Hippocampal formation (tissue), 2 donors: ENCODE measurements at regions not wholly inside any gene's neighbourhood (a gene's known extent, or its start where the extent isn't known, plus 50 kb on each side); places are given as distances from the start of the nearest gene placed in this dataset.

Source experiments
- DNase-seq, 2 donors: peaks; one replicate each; lab custom pipeline; 2025; lab: John Stamatoyannopoulos, UW

DNA sequence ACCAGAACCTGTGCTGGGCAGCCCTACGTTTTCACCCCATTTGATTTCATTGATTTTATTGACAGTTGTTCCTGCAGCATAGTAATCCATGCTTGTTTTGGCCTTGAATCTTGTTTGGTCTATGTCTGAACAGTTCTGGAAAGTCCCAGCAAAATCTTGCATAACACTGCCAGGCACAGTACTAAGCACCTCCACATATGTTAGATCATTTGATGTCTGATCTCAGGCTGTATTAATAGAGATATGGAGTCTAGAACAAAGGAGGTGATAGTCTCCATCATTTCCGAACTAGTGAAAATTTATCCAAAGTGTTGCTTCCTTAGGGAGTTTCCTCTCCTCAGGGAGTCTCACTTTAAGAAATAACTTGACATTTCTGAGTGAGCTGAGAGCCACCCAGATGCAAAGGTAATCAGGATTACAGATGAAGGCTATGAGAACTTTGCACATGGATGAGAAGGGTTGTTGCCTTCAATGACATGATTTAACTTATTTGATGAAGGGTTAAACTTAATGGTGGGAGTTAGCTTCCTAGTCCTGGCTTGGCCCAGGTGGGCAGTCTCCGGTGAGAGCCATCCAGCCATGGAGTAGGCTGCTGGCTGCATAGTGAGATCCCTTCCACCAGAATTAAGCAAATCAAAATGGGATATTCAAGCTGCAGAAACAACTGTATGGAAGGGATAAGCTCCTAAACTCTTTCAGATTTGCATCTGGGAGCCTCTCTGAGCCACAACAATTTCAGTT, 173.8 kb upstream of the MVB12B start:
- no peak for DNase-seq

DNA sequence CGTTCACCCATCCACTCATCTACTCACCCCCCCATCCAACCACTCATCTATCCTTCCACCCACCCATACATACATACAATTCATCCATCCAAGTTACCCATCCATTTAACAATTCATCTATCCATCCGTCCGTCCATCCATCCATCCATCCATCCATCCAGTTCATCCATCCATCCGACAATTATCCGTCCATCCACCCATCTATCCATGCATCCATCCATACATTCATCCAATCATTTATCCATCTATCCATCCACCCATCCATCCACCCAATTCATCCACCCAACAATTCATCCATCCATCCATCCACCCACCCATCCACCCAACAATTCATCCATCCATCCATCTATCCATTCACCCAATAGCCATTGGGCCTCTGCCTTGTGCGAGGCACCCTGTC, 173.2 kb upstream of the MVB12B start:
- no peak for DNase-seq

DNA sequence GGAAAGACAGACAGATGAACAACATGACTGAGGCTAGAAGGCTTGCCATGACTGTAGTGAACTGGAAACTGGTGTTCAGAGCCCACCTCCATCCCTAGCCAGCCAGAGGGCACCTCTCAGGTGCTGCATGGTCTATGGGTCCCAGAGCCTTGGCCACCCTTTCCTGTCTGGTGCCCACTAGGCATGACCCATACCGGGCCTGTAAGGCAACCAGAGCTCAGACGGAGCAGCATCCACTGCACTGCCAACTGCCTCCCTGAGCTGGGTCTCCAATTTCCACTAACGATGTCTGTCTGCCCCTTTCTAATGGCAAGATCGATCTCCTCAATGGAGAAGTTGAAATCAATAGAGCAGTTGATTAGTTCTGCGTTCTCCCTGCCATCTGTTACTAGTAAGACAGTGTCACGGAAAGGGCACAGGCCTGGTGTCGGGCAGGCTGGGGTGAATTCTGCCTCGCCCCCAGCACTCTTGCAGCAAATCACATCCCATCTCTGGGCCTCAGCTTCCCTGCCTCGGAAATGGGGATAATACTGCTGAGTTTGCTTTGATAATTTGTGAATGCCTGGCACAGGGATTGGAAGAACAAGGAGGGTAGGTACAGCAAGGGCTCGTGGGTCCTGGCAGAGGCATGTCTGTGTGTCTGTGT, 172.3 kb upstream of the MVB12B start:
- DNase-seq = no peak

DNA sequence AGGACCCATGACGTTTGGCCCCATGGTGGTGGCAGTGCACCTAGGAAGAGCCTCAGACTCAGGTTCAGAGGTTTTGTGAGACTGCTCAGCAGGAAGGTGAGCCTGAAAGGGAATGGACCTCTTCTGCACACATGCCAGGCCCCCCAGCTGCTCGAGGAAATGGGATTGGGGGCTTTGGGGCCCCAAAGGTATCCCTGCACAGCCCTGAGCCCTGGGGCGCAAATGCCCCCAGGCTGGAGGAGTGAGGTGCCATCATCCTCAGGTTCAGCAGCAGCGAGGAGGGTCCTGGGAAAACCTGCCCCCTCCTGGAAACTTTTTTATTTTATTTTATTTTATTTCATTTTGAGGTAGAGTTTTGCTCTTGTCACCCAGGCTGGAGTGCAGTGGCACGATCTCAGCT, 171.8 kb upstream of the MVB12B start:
- DNase-seq = no peak

DNA sequence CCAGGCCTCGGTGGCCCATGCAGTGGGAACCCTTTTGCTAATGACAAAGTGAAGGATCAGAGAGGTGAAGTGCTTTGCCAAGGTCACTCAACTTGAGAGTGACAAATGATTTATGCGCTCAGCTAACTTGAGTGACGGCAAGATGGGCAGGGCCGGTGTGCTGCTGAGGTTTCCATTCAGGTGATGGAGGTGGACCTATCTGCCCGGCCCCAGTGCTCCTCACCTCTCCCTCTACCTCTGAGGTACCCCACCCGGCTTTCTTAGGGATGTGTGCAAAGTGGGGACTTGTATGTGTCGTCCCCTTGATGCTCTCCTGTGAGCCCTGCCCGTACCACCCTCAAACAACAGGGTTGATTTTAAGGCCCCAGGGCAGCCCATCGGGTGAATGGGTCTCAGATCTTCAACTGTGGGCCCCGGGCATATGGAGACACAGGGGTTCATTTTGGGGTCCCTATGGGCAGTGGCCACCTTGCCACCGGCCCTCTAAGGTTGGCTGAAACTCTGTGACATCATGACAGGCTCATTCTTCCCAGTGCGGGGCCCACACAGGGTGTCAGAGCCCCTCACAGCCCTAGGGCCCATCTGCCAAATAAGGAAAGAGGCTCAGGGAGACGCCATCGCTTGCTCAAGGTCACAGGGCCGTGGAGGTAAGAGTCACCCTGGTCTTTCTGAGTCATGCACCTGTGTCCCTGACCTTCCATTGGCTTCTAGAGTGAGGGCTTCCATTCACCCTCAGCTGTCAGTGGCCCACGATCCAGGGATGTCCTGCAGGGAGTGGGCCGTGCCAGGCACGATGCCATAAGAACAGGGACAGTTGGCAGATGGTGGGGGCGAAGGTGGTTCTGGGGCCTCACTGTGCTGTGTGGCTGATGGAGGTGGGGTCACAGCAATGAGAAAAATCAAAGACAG, 170.6 kb upstream of the MVB12B start:
- no peak for DNase-seq

DNA sequence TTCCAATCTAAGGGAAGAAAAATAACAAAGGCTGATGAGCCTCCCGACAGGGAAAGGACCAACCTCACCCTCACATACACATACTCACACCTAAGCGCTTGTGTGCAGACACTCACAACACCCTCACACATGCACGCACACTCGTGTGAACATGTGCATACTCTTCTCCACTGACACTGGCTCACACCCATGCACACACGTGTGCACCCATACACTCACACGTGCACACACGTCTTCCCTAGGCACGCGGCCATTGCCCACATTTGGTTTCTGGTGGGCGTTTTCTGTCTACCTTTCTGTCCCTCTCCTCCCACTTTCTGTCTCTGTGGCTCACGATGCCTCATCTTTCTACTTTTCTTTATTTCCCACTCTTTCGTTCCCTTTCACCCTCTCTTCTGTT, 169.7 kb upstream of the MVB12B start:
- DNase-seq = no peak

DNA sequence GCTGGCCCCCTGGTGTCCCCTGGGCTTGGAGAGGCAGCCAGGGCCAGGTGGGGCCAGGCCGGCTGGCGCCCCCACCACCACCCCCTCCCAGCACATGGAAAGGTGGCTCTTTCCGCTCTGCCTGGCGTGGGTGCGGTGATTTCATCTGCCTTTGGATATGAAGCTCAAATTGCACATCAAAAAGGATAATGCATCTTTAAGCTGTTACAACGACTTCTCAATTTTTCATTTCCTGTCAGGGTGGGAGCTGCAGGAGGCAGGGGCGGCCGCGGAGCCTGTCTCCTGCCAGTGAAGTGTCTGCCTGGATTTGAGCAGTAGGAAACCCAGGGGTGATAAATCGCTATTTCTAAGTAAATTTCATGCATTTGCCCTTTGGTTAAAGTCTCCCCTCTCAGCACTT, 169.2 kb upstream of the MVB12B start:
- DNase-seq = no peak

DNA sequence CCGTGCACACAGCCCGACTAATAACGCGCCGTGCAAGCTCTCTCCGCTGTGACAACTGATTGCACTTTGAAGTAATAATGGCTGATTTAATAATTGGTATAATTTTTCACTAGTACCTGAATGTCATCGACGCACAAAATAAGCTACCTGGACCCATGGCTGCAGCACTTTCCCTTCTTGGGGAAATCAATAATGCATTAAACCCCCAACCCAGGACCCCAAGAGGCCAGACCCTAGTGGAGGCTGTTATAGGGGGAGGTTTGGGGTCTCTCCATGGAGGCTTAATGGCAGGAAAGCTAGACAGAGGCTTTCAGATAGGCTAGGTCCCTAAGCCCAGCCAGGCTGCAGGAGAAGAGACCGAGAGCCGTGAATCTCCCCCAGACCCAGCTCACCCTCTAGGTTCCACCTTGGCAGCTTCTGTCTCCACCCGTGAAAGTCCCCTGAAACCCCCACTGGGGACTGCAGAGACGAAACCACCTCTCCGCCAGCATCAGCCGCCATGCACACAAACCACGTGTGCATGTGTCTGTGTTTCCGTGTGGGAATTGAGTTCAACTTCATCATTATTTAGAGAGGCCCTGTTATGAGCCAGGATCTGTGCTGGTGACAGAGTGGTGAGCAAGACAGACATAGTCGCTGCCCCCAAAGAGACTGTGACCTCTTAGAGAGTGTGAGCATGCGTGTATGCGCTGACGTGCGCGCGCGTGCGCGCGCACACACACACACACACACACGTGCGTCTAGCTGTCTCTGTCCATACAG, 168.6 kb upstream of the MVB12B start:
- DNase-seq = no peak

DNA sequence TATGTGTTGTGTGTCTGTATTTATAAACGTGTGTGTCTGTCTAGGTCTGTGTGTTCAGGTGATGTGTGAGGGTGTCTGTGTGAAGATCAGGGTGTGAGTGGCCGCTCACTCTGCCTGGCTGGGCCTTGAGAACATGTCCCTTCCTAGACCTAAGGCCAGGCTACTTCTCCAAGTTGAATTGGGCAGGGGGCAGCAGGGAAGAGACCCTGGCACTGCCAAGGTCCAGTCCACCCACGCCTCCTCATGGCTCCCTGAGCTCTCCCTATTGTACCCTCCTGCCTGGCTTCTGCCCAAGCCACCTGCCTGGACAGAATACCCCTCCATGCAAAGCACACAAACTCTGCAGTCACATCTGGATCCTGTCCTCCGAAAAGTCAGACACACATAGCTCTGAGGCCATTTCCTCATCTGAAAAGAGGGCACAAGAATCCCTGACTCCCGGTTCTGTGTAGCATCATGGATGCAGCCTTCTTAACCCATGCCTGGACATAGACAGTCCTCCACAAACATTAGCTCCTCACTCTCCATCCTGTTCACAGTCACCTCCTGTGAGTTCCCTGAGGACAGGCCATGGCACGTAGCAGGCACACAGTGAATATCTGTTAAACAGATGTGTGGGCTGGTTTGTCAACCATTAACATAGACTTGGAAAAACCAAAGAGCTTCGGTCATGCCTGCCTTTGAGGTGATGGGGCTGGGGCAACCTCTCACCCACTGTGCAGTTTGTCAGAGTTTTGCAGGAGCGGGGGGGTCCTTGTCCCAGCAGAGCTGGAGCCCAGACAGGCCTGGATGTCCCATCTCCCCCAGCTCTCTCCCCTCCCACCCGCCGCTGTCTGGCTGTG, 167.8 kb upstream of the MVB12B start:
- no peak for DNase-seq

DNA sequence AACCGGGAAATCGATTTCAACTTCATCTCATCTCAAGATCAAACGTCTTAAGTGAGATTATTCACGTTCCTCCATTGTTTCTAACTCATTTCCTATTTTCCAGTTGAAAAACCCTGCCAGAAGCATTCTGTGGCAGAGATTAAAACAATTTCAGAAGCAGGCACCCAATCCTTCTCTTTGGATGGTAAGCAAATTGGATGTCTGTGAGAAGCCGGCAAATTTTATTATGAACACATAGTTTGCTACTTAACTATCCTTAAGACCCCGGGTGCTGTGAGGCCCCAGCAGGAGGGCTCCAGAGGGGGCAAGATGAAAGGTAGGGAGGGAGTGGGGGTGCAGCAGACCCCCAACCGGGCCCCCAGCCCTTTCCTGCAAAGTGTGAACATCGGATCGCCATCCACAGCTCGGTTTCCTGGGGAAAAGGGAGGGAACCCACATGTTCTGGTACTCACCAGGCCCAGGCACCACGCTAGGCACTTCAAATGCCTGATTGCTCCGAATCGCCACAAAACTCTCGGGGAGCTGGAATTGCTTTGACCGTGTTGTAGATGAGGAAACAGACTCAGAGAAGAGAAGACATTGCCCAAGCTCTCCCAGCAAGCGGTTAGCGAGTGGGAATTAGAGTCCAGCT, 167.1 kb upstream of the MVB12B start:
- no peak for DNase-seq

DNA sequence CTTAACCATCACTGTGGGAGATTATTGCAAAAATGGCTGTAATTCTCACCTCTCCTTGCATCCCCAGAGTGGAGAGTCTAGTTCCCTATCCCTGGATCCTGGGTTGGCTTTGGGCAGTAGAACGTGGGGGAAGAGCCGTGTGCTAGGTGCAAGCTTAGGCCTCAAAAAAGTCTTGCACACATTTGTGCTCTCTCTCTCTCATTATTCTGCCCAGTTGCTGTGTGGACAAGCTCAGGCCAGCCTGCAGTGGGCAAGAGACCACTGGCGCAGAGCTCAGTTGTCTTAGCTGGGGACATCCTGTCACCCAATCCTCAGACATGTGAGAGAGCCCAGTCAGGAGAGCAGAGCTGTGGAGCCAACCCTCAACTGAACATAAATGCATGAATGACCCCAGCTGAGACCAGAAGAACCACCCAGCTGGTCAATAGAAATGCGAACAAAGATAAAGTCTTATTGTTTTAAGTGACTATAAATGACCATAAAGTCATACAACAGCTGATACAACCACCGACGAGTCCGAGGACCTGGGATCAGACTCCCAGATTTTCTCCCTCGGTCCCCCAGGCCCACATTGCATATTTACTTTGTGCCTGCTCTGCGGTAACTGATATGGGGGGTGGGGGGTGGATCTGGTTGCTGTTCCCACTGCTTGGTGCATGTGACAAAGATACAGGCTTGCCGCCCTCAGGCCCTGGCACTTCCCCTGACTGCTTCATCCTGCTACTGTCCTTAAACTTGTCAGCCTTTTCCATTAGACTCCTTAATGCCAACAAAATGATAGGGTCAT, 166.4 kb upstream of the MVB12B start:
- no peak for DNase-seq

DNA sequence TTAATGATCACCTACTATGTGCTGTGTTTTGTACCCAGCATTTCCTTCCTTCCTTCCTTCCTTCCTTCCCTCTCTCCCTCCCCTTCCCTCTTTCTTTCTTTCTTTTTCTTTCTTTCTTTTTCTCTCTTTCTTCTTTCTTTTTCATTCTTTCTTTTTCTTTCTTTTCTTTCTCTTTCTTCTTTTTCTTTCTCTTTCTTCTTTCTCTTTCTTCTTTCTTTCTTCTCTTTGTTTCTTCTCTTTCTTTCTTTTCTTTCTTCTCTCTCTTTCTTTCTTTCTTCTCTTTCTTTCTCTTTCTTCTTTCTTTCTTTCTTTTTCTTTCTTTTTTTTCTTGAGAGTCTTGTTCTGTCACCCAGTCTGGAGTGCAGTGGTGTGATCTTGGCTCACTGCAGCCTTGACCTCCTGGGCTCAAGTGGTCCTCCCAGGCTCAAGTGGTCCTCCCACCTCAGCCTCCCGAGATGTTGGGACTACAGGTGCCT, 165.7 kb upstream of the MVB12B start:
- DNase-seq = no peak

DNA sequence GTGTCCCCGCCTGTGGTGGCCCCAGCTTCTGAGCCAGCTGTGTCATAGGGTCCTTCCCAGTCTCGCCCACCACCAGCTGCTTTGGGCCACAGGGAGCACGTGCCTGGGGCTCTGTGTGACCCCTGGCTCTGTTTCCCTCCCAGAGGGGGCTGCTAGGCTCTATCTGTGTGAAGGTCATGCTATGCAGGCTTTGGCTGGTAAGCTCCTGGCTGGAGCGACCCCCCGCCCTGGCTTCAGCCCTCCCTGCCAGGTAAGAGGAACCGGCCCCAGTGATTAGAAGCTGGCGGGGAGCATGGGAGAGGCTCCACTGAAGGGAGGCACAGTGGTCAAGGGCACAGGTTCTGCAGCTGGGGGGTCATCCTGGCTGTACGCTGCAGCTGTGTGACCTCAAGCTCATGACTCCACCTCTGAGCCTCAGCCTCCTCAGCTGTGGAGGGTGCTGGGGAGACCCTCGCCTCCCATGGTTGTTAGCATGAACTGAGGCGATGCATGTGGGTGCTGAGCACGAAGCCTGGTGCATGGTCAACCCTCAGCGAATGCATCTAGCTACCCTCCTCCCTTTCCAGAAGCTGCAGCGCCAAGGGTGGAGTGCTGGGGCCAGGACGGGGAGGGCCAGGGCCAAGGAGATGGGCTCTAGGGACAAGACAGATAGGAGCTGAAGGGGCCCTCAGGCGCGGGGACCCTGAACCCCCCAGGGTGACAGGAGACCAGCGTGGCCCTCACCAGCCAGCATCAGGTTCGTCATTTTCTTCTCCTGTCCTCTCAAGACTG, 163.8 kb upstream of the MVB12B start:
- no peak for DNase-seq

DNA sequence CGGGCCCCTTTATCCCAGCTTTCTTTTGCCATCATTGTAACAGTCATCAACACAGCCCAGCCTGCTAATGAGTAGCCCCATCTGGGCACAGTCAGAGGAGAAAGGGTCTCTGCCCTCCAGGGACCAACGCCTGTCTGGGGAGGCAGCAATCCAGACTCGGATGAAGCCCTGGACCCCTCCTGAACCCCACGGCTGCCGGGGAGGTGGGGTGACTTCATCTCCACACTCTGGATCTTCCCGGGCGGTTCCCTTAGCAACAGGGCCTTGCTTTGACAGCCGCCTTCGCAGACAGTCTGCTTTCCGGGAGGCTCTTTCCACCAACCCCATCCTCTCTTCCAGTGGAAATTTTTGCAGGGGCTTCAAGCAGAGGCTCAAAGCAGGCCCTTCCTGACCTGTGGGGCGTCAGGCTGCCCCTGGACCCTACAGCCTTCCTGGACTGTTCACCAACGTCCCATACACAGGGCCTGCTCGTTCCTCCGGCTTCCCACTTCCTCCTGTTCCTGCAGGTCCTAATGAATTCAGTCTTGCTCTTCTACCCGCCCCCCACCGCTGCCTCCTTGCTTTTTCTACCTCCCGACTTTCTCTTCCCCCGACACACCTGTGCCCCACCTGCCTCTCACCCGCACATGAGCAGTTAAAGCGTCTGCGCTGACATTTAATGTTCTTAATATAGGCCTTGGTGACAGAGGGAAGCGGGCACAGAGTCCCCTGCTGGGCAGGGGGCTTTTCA, 161.7 kb upstream of the MVB12B start:
- DNase-seq = peak in 1 of 2 donors; percentile 29

DNA sequence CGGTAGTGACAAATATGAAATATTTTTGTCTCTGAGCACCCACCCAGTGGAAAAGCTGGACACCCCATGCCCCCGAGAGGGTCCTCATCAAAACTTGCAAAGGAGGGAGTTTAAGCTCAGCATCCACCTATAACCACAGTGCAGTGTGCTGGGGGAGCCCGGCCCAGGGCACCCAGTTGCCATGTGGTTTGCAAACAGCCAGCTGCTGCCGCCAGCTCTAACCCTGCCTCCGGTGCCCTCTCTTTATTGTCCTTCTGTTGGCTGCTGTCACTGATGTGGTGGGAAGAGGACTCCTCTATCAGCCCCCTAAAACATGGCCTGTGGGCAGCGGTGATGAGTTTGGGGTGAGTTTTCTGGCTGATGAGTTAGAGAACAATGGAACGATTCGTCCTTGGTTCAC, 160.9 kb upstream of the MVB12B start:
- DNase-seq = no peak

DNA sequence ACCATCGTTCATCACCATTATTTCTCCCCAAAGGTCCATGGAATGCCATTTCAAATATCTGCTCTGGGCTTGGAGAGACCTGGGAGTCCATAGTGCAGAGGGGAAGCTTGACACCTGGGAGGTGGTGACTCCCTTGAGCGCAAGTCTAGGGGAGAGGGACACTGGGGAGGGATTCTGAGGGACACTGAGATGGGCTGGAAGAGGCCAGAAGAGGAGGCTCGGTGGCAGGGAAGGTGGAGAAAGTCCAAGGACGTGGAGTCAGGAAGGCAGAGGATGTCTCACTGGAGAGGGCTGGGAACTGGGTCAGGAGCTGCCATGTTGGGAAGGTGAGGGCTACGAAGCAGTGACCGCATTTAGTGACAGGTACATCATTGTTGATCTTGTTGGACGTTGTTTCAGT, 160.3 kb upstream of the MVB12B start:
- no peak for DNase-seq

DNA sequence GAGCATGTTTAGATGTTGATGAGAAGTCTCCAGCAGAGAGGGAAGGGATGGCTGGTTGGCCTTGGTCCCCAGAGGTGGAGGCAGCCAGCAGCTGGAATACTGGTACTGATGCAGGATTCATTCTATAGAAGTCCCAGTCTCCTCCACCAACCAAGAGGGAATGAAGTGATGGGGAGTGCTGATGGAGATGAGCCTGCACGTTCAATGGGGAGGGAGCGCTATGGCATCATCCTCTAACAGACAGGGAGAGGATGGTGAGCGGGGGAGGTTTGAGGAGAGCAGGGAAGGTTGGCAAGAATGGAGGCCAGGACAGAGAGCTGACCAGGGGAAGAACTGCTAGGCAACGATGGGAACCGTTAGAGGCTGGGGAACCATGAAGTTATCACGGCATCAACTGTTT, 159.8 kb upstream of the MVB12B start:
- DNase-seq = no peak

DNA sequence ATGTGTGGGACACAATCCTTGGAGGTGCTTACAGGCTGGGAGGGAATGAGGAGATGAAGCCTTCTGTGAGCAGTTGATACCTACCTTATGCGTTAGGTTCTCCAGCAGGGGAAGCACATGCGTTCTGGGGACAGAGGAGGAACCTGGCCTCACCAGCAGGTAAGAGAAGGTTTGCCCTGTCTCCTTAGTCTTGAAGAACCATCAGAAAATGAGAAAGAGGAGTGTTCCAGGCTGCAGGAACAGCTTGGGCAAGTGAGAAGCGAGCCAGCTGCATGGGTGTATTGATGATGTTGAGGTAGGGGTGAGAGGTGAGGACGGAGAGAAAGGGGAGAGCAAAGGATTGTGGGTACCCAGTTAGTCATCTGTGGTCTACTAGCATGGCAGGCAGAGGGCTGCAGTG, 156.9 kb upstream of the MVB12B start:
- no peak for DNase-seq
